MM.1S (cell line): ENCODE measurements at regions not wholly inside any gene's neighbourhood (a gene's known extent, or its start where the extent isn't known, plus 50 kb on each side); places are given as distances from the start of the nearest gene placed in this dataset.

Experiments used
- DNase-seq: peaks from one replicate; pipeline ENCODE4 v3.0.0-alpha.2; 2015
- H2AFZ ChIP-seq: fragments of 300-600 bp; sonication (generic); 2 replicates; pipeline ENCODE4 v1.6.0; 2016; ENCODE audit warnings: antibody characterized with exemption, low read length
- H3F3A ChIP-seq: fragments of 300-600 bp; sonication (generic); 2 replicates; pipeline ENCODE4 v1.6.1; 2016; ENCODE audit warnings: mild to moderate bottlenecking, antibody characterized with exemption, low read length, moderate library complexity, mixed read lengths; ENCODE audit not compliant: insufficient read depth
- H3K27ac ChIP-seq: fragments of 300-600 bp; sonication (generic); 2 replicates; pipeline ENCODE4 v1.5.1; 2016; ENCODE audit warnings: mild to moderate bottlenecking, low read length
- H3K27me3 ChIP-seq: fragments of 300-600 bp; sonication (generic); replicated peaks from 2 replicates; pipeline ENCODE4 v1.6.0; 2016; ENCODE audit warnings: low read length; ENCODE audit not compliant: insufficient read depth
- H3K36me3 ChIP-seq: fragments of 300-600 bp; sonication (generic); replicated peaks from 2 replicates; pipeline ENCODE4 v1.6.1; 2016; ENCODE audit warnings: mild to moderate bottlenecking, low read length, mixed read lengths; ENCODE audit not compliant: insufficient read depth
- H3K4me1 ChIP-seq: fragments of 300-600 bp; sonication (generic); 2 replicates; pipeline ENCODE4 v1.6.1; 2016; ENCODE audit warnings: low read length, mixed read lengths
- H3K4me2 ChIP-seq: fragments of 300-600 bp; sonication (generic); 2 replicates; pipeline ENCODE4 v1.6.0; 2016; ENCODE audit warnings: low read depth, low read length
- H3K4me3 ChIP-seq: fragments of 300-600 bp; sonication (generic); 2 replicates; pipeline ENCODE4 v1.5.1; 2016; ENCODE audit warnings: low read length, mixed read lengths
- H3K79me2 ChIP-seq: fragments of 300-600 bp; sonication (generic); 2 replicates; pipeline ENCODE4 v1.6.1; 2016; ENCODE audit warnings: mixed run types, low read length, mixed read lengths
- H3K9ac ChIP-seq: fragments of 300-600 bp; sonication (generic); 2 replicates; pipeline ENCODE4 v1.6.1; 2016; ENCODE audit warnings: low read length, mixed read lengths
- H3K9me2 ChIP-seq: fragments of 300-600 bp; sonication (generic); replicated peaks from 2 replicates; pipeline ENCODE4 v1.6.1; 2016; ENCODE audit warnings: mild to moderate bottlenecking, low read length, mixed read lengths; ENCODE audit not compliant: insufficient read depth
- H3K9me3 ChIP-seq: fragments of 300-600 bp; sonication (generic); replicated peaks from 2 replicates; pipeline ENCODE4 v1.6.1; 2016; ENCODE audit warnings: mild to moderate bottlenecking, low read length, mixed read lengths; ENCODE audit not compliant: insufficient read depth
- H4K20me1 ChIP-seq: fragments of 300-600 bp; sonication (generic); 2 replicates; pipeline ENCODE4 v1.6.1; 2016; ENCODE audit warnings: mild to moderate bottlenecking, low read length, moderate library complexity, mixed read lengths; ENCODE audit not compliant: insufficient read depth
- EZH2 ChIP-seq: fragments of 300-600 bp; sonication (generic); optimal IDR thresholded peaks from 2 replicates; pipeline ENCODE3; 2017; ENCODE audit warnings: low read depth, mild to moderate bottlenecking, antibody characterized with exemption, low read length, mixed read lengths
- EZH2phosphoT487 ChIP-seq: fragments of 300-600 bp; sonication (generic); IDR thresholded peaks from 2 replicates; pipeline ENCODE4 v1.6.1; 2018; ENCODE audit warnings: antibody characterized with exemption, low read length
- TF ChIP-seq, protein P1 (sequence below): fragments of 300-600 bp; sonication (generic); IDR thresholded peaks from 2 replicates; pipeline ENCODE4 v1.5.1; 2016; ENCODE audit warnings: antibody characterized with exemption, low read length, mixed read lengths

DNA sequence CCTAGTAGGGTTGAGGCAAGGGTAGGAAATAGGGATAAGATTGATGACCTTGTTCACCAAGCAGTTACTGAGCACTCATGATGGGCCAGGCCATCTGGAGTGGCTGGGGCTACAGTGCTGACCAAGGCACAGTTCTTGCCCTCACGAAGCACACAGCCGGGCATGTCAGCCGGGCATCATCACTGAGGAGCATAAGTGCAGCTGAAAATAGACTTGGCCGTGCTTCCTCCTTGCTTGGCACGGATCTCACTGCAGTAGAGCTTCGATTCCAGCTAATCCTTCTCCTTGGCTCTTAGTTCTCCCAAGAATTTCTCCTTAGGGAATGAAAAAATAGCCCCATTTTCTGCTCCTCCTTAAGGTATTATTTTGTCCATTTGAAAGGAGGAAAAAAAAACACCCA lies 116.6 kb downstream of the NMUR2 start:
- Histone ChIP-seq H3K4me3 (no peak overlapping the region), H3F3A (no peaks in the 10 kb centered on the region), H3K9me2 (no peaks in the 10 kb centered on the region), H3K9me3 (no peaks in the 10 kb centered on the region), H3K36me3 (no peaks in the 10 kb centered on the region), H3K27me3 (no peaks in the 10 kb centered on the region), H3K4me1 (peaks cover 5% of the 10 kb centered on the region), H3K9ac (no peak overlapping the region), H3K4me2 (no peak overlapping the region), H4K20me1 (no peaks in the 10 kb centered on the region), H2AFZ (no peak overlapping the region), H3K27ac (no peak overlapping the region), H3K79me2 (no peaks in the 10 kb centered on the region)
- DNase-seq = no peak
- TF ChIP-seq EZH2 (no peak), EZH2phosphoT487 (no peak)
- TF ChIP-seq, protein P1, sequence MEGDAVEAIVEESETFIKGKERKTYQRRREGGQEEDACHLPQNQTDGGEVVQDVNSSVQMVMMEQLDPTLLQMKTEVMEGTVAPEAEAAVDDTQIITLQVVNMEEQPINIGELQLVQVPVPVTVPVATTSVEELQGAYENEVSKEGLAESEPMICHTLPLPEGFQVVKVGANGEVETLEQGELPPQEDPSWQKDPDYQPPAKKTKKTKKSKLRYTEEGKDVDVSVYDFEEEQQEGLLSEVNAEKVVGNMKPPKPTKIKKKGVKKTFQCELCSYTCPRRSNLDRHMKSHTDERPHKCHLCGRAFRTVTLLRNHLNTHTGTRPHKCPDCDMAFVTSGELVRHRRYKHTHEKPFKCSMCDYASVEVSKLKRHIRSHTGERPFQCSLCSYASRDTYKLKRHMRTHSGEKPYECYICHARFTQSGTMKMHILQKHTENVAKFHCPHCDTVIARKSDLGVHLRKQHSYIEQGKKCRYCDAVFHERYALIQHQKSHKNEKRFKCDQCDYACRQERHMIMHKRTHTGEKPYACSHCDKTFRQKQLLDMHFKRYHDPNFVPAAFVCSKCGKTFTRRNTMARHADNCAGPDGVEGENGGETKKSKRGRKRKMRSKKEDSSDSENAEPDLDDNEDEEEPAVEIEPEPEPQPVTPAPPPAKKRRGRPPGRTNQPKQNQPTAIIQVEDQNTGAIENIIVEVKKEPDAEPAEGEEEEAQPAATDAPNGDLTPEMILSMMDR = no peak

DNA sequence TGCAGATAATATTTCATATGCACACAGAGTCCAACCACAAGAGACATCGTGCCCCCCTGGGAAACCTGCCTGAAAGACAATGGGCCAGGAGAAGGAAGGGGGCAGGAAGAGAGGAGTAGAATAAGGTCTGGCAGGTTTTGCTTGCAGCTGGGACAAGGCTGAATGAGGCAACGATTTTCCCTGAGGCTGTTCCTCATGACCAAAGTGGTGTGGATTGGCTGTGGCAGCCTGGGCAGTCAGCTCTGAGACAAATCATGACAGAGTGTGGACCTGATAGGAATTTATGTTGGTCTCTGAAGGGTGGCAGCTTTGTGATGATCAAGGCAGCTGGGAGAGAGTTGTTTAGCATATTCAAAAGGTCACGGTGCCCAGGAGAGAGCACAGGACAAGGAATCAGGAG lies 119.3 kb downstream of the NMUR2 start:
- H3K9ac ChIP-seq = no peak overlapping the region
- no peaks in the 10 kb centered on the region for H3F3A ChIP-seq
- no peak for DNase-seq
- no peaks in the 10 kb centered on the region for H3K9me2 ChIP-seq
- no peaks in the 10 kb centered on the region for H3K36me3 ChIP-seq
- no peaks in the 10 kb centered on the region for H3K9me3 ChIP-seq
- H4K20me1 ChIP-seq = no peaks in the 10 kb centered on the region
- H3K4me1 ChIP-seq = peaks cover 5% of the 10 kb centered on the region
- H3K4me3 ChIP-seq = no peak overlapping the region
- TF ChIP-seq, protein P1 = no peak
- TF ChIP-seq EZH2 (no peak), EZH2phosphoT487 (no peak)
- no peaks in the 10 kb centered on the region for H3K79me2 ChIP-seq
- H3K4me2 ChIP-seq = no peak overlapping the region
- H3K27me3 ChIP-seq = no peaks in the 10 kb centered on the region
- H3K27ac ChIP-seq = no peak overlapping the region
- no peak overlapping the region for H2AFZ ChIP-seq

DNA sequence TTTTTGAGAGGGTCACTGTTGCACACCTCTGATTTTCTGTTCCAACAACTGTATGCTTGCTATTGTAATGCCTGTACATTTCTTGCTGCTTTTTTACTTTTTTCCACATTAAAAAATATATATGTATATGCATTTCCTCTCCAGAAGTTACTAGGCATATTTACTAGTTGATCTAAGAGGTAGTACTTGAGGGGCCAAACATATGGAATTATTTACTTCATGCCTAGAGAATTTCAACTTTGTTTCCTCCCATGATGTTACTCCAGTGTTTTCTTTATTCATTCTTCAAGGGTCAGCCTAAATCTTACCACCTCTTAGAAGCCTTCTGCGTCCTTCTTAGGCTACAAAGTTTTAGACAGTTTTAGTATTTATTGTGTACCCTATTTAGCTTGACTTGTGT lies 122.7 kb downstream of the NMUR2 start:
- Histone ChIP-seq H3F3A (no peaks in the 10 kb centered on the region), H3K79me2 (no peaks in the 10 kb centered on the region), H3K9me2 (no peaks in the 10 kb centered on the region), H3K27ac (no peak overlapping the region), H3K9ac (no peak overlapping the region), H2AFZ (no peak overlapping the region), H3K27me3 (no peaks in the 10 kb centered on the region), H3K9me3 (no peaks in the 10 kb centered on the region), H3K4me2 (no peak overlapping the region), H3K4me1 (peaks cover 5% of the 10 kb centered on the region), H3K36me3 (no peaks in the 10 kb centered on the region), H4K20me1 (no peaks in the 10 kb centered on the region), H3K4me3 (no peak overlapping the region)
- no peak for DNase-seq
- TF ChIP-seq EZH2 (no peak), EZH2phosphoT487 (no peak)
- TF ChIP-seq, protein P1 = no peak
